ENCODE measurements at regions not wholly inside any gene's neighbourhood (a gene's known extent, or its start where the extent isn't known, plus 50 kb on each side); places are given as distances from the start of the nearest gene placed in this dataset.

GRCh38 chr4:132526652-132527051 is 622.4 kb upstream of the PCDH10 start:
- H3K4me1 ChIP-seq (ENCODE audit: control insufficient read depth in 5 of 5, insufficient read depth in 5 of 5, low read length in 5 of 5), result no peaks in the 10 kb centered on the region
- no peak overlapping the region for H3K27ac ChIP-seq (ENCODE audit: low read depth in 1 of 2, low read length in 1 of 2)
- no peaks in the 10 kb centered on the region for H3K27me3 ChIP-seq (ENCODE audit: control insufficient read depth in 3 of 3, insufficient read depth in 3 of 3, low read length in 2 of 3)
- H3K9me3 ChIP-seq (ENCODE audit: control insufficient read depth in 4 of 4, insufficient read depth in 3 of 4, low read length in 3 of 4), result no peaks in the 10 kb centered on the region
- DNase-seq (no peak), ATAC-seq (ENCODE audit: insufficient read depth, low FRiP score) (no peak)
- no peak overlapping the region for H3K4me3 ChIP-seq
- no peaks in the 10 kb centered on the region for H3K36me3 ChIP-seq (ENCODE audit: control insufficient read depth in 4 of 4, insufficient read depth in 4 of 4, low read length in 4 of 4)
- 78 to 82% methylated on average over 1 of the region's 1 CpG for WGBS, 2 donors
- no peak overlapping the region for H3K9ac ChIP-seq (ENCODE audit: insufficient read depth in 1 of 2, low read length in 2 of 2)
- TF ChIP-seq CTCF (IDR thresholded peaks at IDR 0.05; ENCODE audit: control extremely low read depth, extremely low read depth), result no peak

- Histone ChIP-seq H3K36me3 (ENCODE audit: control insufficient read depth in 4 of 4, insufficient read depth in 4 of 4, low read length in 4 of 4) (no peaks in the 10 kb centered on the region), H3K4me3 (no peak overlapping the region), H3K27me3 (ENCODE audit: control insufficient read depth in 3 of 3, insufficient read depth in 3 of 3, low read length in 2 of 3) (no peaks in the 10 kb centered on the region), H3K27ac (ENCODE audit: low read depth in 1 of 2, low read length in 1 of 2) (no peak overlapping the region), H3K4me1 (ENCODE audit: control insufficient read depth in 5 of 5, insufficient read depth in 5 of 5, low read length in 5 of 5) (no peaks in the 10 kb centered on the region), H3K9me3 (ENCODE audit: control insufficient read depth in 4 of 4, insufficient read depth in 3 of 4, low read length in 3 of 4) (no peaks in the 10 kb centered on the region), H3K9ac (ENCODE audit: insufficient read depth in 1 of 2, low read length in 2 of 2) (no peak overlapping the region)
- DNase-seq (no peak), ATAC-seq (ENCODE audit: insufficient read depth, low FRiP score) (no peak)
- WGBS, 2 donors, result 66 to 81% methylated on average over 1 of the region's 1 CpG
- no peak for TF ChIP-seq CTCF (IDR thresholded peaks at IDR 0.05; ENCODE audit: control extremely low read depth, extremely low read depth)
These were observed 621.3 kb upstream of the PCDH10 start for GRCh38 chr4:132527817-132528216.

GRCh38 chr4:132530861-132531260 is 618.2 kb upstream of the PCDH10 start:
- TF ChIP-seq CTCF (IDR thresholded peaks at IDR 0.05; ENCODE audit: control extremely low read depth, extremely low read depth), result no peak
- WGBS, 2 donors, result 45 to 55% methylated on average over 2 of the region's 2 CpGs
- Histone ChIP-seq H3K4me3 (no peak overlapping the region), H3K36me3 (ENCODE audit: control insufficient read depth in 4 of 4, insufficient read depth in 4 of 4, low read length in 4 of 4) (no peaks in the 10 kb centered on the region), H3K9ac (ENCODE audit: insufficient read depth in 1 of 2, low read length in 2 of 2) (no peak overlapping the region), H3K27ac (ENCODE audit: low read depth in 1 of 2, low read length in 1 of 2) (no peak overlapping the region), H3K27me3 (ENCODE audit: control insufficient read depth in 3 of 3, insufficient read depth in 3 of 3, low read length in 2 of 3) (no peaks in the 10 kb centered on the region), H3K9me3 (ENCODE audit: control insufficient read depth in 4 of 4, insufficient read depth in 3 of 4, low read length in 3 of 4) (no peaks in the 10 kb centered on the region), H3K4me1 (ENCODE audit: control insufficient read depth in 5 of 5, insufficient read depth in 5 of 5, low read length in 5 of 5) (no peaks in the 10 kb centered on the region)
- DNase-seq (peak in 2 of 3 donors; percentile 25 to 33), ATAC-seq (ENCODE audit: insufficient read depth, low FRiP score) (no peak)

GRCh38 chr4:132540268-132540667 is 608.8 kb upstream of the PCDH10 start:
- WGBS, 2 donors, result 75 to 82% methylated on average over 1 of the region's 1 CpG

More at GRCh38 chr4:132540268-132540667, 608.8 kb upstream of the PCDH10 start:
- Histone ChIP-seq H3K36me3 (ENCODE audit: control insufficient read depth in 4 of 4, insufficient read depth in 4 of 4, low read length in 4 of 4) (no peaks in the 10 kb centered on the region), H3K4me1 (ENCODE audit: control insufficient read depth in 5 of 5, insufficient read depth in 5 of 5, low read length in 5 of 5) (no peaks in the 10 kb centered on the region), H3K27me3 (ENCODE audit: control insufficient read depth in 3 of 3, insufficient read depth in 3 of 3, low read length in 2 of 3) (no peaks in the 10 kb centered on the region), H3K27ac (ENCODE audit: low read depth in 1 of 2, low read length in 1 of 2) (no peak overlapping the region), H3K4me3 (no peak overlapping the region), H3K9ac (ENCODE audit: insufficient read depth in 1 of 2, low read length in 2 of 2) (no peak overlapping the region), H3K9me3 (ENCODE audit: control insufficient read depth in 4 of 4, insufficient read depth in 3 of 4, low read length in 3 of 4) (no peaks in the 10 kb centered on the region)
- DNase-seq (no peak), ATAC-seq (ENCODE audit: insufficient read depth, low FRiP score) (no peak)
- TF ChIP-seq CTCF (IDR thresholded peaks at IDR 0.05; ENCODE audit: control extremely low read depth, extremely low read depth), result no peak
